HCT116 (cell line): ENCODE measurements at regions not wholly inside any gene's neighbourhood (a gene's known extent, or its start where the extent isn't known, plus 50 kb on each side); places are given as distances from the start of the nearest gene placed in this dataset.

Experiments
- ATAC-seq: fragments of 200-7000 bp; cut with Tn5 transposase; 2 replicates; pipeline ENCODE4 v1.9.1; 2020; ENCODE audit warnings: mild to moderate bottlenecking, moderate library complexity
- BruUV-seq: library from RNA; stranded (reverse); fragments of 400-500 nt; replicated peaks from 2 replicates; lab custom pipeline; 2021; lab: Mats Ljungman, UMichigan
- CTCF ChIA-PET: fragments of 300-600 bp; sonication (Branson Sonifier 250); formaldehyde crosslinking; loops from one replicate; lab custom pipeline; 2021; ENCODE audit warnings: antibody characterized with exemption; lab: Charles Lee
- POLR2A ChIA-PET: fragments of 300-600, 350-600 bp; sonication (Branson Sonifier 250); formaldehyde crosslinking; loops from one replicate; lab custom pipeline; 2021; ENCODE audit warnings: antibody characterized with exemption; lab: Charles Lee
- RAD21 ChIA-PET, 2 experiments: fragments of 300-600 bp; sonication (Branson Sonifier 250); formaldehyde crosslinking; loops; one replicate each; lab custom pipeline; 2023; ENCODE audit warnings: low total read pairs in 2 of 2; ENCODE audit not compliant: uncharacterized antibody in 2 of 2, unreplicated experiment in 2 of 2, low non-redundant PET in 1 of 2; lab: Charles Lee
- DNase-seq: peaks from one replicate; pipeline ENCODE4 v3.0.0-alpha.2; 2010; ENCODE audit warnings: low read depth, low spot score
- H2AFZ ChIP-seq: fragments of 200-600 bp; shearing (Covaris generic), sonication (generic); 2 replicates; pipeline ENCODE4 v1.6.1; 2017; ENCODE audit warnings: low read depth, mixed run types, mixed read lengths, antibody characterized with exemption, low read length; ENCODE audit not compliant: poor library complexity, severe bottlenecking
- H3K27ac ChIP-seq: 2 replicates; pipeline ENCODE4 v1.5.1; 2012; ENCODE audit warnings: low read depth, low read length
- H3K27me3 ChIP-seq: fragments of 200-600 bp; sonication (generic); 2 replicates; pipeline ENCODE4 v1.6.1; 2016; ENCODE audit warnings: mixed run types, low read length, mixed read lengths; ENCODE audit not compliant: insufficient read depth
- H3K36me3 ChIP-seq, 2 experiments: fragments of 200-500 bp in 1 of 2; fragments of 200-600 bp in 1 of 2; sonication (Bioruptor generic) in 1 of 2; sonication (generic) in 1 of 2; 2 replicates each; pipeline versions ENCODE4 v1.5.1 to v1.6.1; 2014 to 2016; ENCODE audit warnings: low read length in 2 of 2, inconsistent platforms in 1 of 2, mixed read lengths in 1 of 2, mixed run types in 1 of 2; ENCODE audit not compliant: insufficient read depth in 2 of 2, control insufficient read depth in 1 of 2
- H3K4me1 ChIP-seq, 2 experiments: fragments of 200-600 bp in 1 of 2; sonication (generic) in 1 of 2; 2 replicates each; pipeline versions ENCODE4 v1.5.1 to v1.6.1; 2012 to 2017; ENCODE audit warnings: low read length in 2 of 2, inconsistent platforms in 1 of 2, mild to moderate bottlenecking in 1 of 2, mixed read lengths in 1 of 2, mixed run types in 1 of 2, moderate library complexity in 1 of 2; ENCODE audit not compliant: insufficient read depth in 2 of 2, control insufficient read depth in 1 of 2
- H3K4me2 ChIP-seq: fragments of 200-600 bp; sonication (generic); 2 replicates; pipeline ENCODE4 v1.6.1; 2017; ENCODE audit warnings: mixed run types, low read length, mixed read lengths
- H3K4me3 ChIP-seq, 2 experiments: fragments of 200-600 bp in 1 of 2; sonication (generic) in 1 of 2; replicated peaks in 1 of 2; 2 replicates each; pipeline ENCODE4 v1.5.1; 2011 to 2016; ENCODE audit warnings: low read length in 2 of 2, control low read depth in 1 of 2, low read depth in 1 of 2, mild to moderate bottlenecking in 1 of 2, mixed read lengths in 1 of 2, mixed run types in 1 of 2
- H3K79me2 ChIP-seq: fragments of 200-600 bp; sonication (generic); 2 replicates; pipeline ENCODE4 v1.6.1; 2017; ENCODE audit warnings: mild to moderate bottlenecking, mixed run types, low read length, moderate library complexity, mixed read lengths; ENCODE audit not compliant: insufficient read depth
- H3K9ac ChIP-seq: fragments of 200-600 bp; sonication (generic); 2 replicates; pipeline ENCODE4 v1.6.1; 2016; ENCODE audit warnings: low read length, mixed read lengths
- H3K9me2 ChIP-seq: fragments of 200-600 bp; sonication (generic), shearing (Covaris generic); 2 replicates; pipeline ENCODE4 v1.6.1; 2017; ENCODE audit warnings: mixed run types, mild to moderate bottlenecking, moderate library complexity; ENCODE audit not compliant: insufficient read depth
- H3K9me3 ChIP-seq, 2 experiments: fragments of 200-500 bp in 1 of 2; fragments of 200-600 bp in 1 of 2; sonication (Bioruptor generic) in 1 of 2; sonication (generic) in 1 of 2; 2 replicates each; pipeline ENCODE4 v1.6.1; 2014 to 2017; ENCODE audit warnings: low read length in 2 of 2, mixed read lengths in 2 of 2, inconsistent platforms in 1 of 2, low read depth in 1 of 2, mild to moderate bottlenecking in 1 of 2, mixed run types in 1 of 2, moderate library complexity in 1 of 2; ENCODE audit not compliant: control insufficient read depth in 1 of 2, insufficient read depth in 1 of 2
- H4K20me1 ChIP-seq: fragments of 200-600 bp; sonication (generic), shearing (Covaris generic); 2 replicates; pipeline ENCODE4 v1.6.1; 2017; ENCODE audit warnings: mixed run types, mild to moderate bottlenecking, moderate library complexity; ENCODE audit not compliant: insufficient read depth
- ATF3 ChIP-seq: IDR thresholded peaks from 2 replicates; pipeline ENCODE4 v1.6.1; 2012
- CBX3 ChIP-seq: IDR thresholded peaks from 2 replicates; pipeline ENCODE4 v1.6.1; 2012; ENCODE audit warnings: low read depth
- CEBPB ChIP-seq: IDR thresholded peaks from 2 replicates; pipeline ENCODE4 v1.6.1; 2012; ENCODE audit warnings: low read depth
- CTCF ChIP-seq, 3 experiments: fragments of 200-600 bp in 1 of 3; sonication (generic) in 1 of 3; IDR thresholded peaks in 2 of 3; conservative IDR thresholded peaks in 1 of 3; 2 replicates each; pipeline ENCODE4 v1.5.1; 2012 to 2017; ENCODE audit warnings: low read depth in 2 of 3, low read length in 2 of 3, antibody characterized with exemption in 1 of 3, borderline replicate concordance in 1 of 3, control low read depth in 1 of 3, mild to moderate bottlenecking in 1 of 3, mixed read lengths in 1 of 3, mixed run types in 1 of 3, moderate library complexity in 1 of 3; ENCODE audit not compliant: insufficient read depth in 1 of 3
- EZH2 ChIP-seq: fragments of 200-600 bp; sonication (generic); IDR thresholded peaks from 2 replicates; pipeline ENCODE4 v1.6.1; 2017; ENCODE audit warnings: antibody characterized with exemption, mixed run types
- FOSL1 ChIP-seq: IDR thresholded peaks from 2 replicates; pipeline ENCODE4 v1.6.1; 2012; ENCODE audit warnings: low read depth
- JUND ChIP-seq: IDR thresholded peaks from 2 replicates; pipeline ENCODE4 v1.6.1; 2012
- MAX ChIP-seq: IDR thresholded peaks from 2 replicates; pipeline ENCODE4 v1.6.1; 2012
- POLR2A ChIP-seq: IDR thresholded peaks from 2 replicates; pipeline ENCODE4 v1.7.0; 2011; ENCODE audit warnings: borderline replicate concordance; ENCODE audit not compliant: insufficient read depth, insufficient read length; ENCODE audit errors: extremely low read depth
- RAD21 ChIP-seq: IDR thresholded peaks from 2 replicates; pipeline ENCODE4 v1.6.1; 2012; ENCODE audit warnings: low read depth, mild to moderate bottlenecking
- SIN3A ChIP-seq: IDR thresholded peaks from 2 replicates; pipeline ENCODE4 v1.6.1; 2012; ENCODE audit warnings: low read depth
- SP1 ChIP-seq: IDR thresholded peaks from 2 replicates; pipeline ENCODE4 v1.6.1; 2012; ENCODE audit warnings: low read depth
- YY1 ChIP-seq: IDR thresholded peaks from 2 replicates; pipeline ENCODE4 v1.6.1; 2011; ENCODE audit warnings: low read length, low read depth, moderate library complexity, mild to moderate bottlenecking; ENCODE audit not compliant: insufficient replicate concordance; ENCODE audit errors: extremely low read depth
- ZBTB33 ChIP-seq: IDR thresholded peaks from 2 replicates; pipeline ENCODE4 v1.6.1; 2011; ENCODE audit warnings: mild to moderate bottlenecking, low read length, moderate library complexity; ENCODE audit not compliant: insufficient replicate concordance; ENCODE audit errors: extremely low read depth
- ZNF274 ChIP-seq: fragments of 200-500 bp; sonication (Bioruptor generic); IDR thresholded peaks from 2 replicates; pipeline ENCODE4 v1.6.1; 2014; ENCODE audit warnings: mild to moderate bottlenecking, low read depth, low read length, inconsistent platforms
- intact Hi-C: fragments of 100-400 bp; cut with micrococcal nuclease; formaldehyde crosslinking; loops from 2 replicates; pipeline ENCODE4 v1.10.0; 2022

- Histone ChIP-seq H3K4me2 (no peak overlapping the region), H4K20me1 (no peaks in the 10 kb centered on the region), H3K9me2 (no peaks in the 10 kb centered on the region), H3K4me3 (no peak overlapping the region), H3K27me3 (no peaks in the 10 kb centered on the region), H3K4me1 (peaks cover 0 to 5% of the 10 kb centered on the region in 2 experiments; a peak in 1 of 4 replicates), H3K27ac (no peak overlapping the region), H3K79me2 (no peaks in the 10 kb centered on the region), H3K9ac (no peak overlapping the region), H3K36me3 (no peaks in the 10 kb centered on the region), H2AFZ (no peak overlapping the region), H3K9me3 (no peaks in the 10 kb centered on the region)
- intact Hi-C loops = no loop called here
- no peak for TF ChIP-seq FOSL1
- no peak for TF ChIP-seq YY1
- no peak for TF ChIP-seq RAD21
- TF ChIP-seq POLR2A = no peak
- no peak for TF ChIP-seq SIN3A
- no peak for TF ChIP-seq JUND
- TF ChIP-seq ATF3 = no peak
- TF ChIP-seq MAX = no peak
- no peak for TF ChIP-seq SP1
- TF ChIP-seq EZH2 = no peak
- no peak for TF ChIP-seq CEBPB
- no peak for TF ChIP-seq ZNF274
- TF ChIP-seq CTCF (IDR thresholded peaks at IDR 0.05 in 2 of 3, conservative IDR thresholded peaks at IDR 0.05 in 1 of 3; ENCODE audit: borderline replicate concordance in 1 of 3, insufficient read depth in 1 of 3, low read depth in 2 of 3, low read length in 2 of 3) = no peak
- no peak for TF ChIP-seq CBX3
- no peak for TF ChIP-seq ZBTB33
- CTCF ChIA-PET = no interaction called here
- BruUV-seq = no TSS peak
- no peak for ATAC-seq
- POLR2A ChIA-PET = no interaction called here
- RAD21 ChIA-PET = no interaction called here
- no peak for DNase-seq
Measured at GRCh38 chr3:23644099-23644498, 161.7 kb upstream of the UBE2E1 start.
